ENCODE measurements at regions not wholly inside any gene's neighbourhood (a gene's known extent, or its start where the extent isn't known, plus 50 kb on each side); places are given as distances from the start of the nearest gene placed in this dataset.

DNA sequence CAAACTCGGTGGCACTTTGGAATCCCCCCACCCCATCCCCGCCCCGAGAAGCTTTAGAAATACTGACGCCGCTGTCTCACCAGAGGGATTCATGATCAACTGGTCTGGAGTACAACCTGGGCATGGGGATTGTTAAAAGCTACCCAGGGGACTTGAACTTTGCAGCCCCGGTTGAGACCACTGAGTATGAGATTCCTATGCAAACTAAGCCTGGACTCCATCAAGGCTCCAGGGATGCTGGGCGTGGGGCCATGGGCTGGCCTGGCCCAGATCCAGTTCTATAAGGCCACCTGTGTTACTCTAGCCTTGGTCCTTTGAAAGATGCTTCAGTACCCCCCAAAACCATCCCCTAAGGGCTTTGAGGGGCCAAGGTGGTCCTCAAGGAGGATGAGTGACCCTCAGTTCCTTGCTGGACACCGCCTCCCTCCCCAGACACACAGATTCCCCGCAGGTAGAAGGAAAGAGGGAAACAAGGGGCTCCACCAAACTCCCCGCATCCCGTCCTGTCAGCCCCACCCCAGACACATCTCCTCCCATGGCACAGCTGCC is 68.5 kb downstream of the MRPL36 start:
- in situ Hi-C loops (cut with HindIII; ENCODE audit: low sequenced_read_pairs), result no loop called here
- no peak for TF ChIP-seq CTCF (IDR thresholded peaks at IDR 0.05; ENCODE audit: low read depth, low read length)
- H3K4me3 ChIP-seq (ENCODE audit: low read depth, low read length), result no peak overlapping the region
- DNase-seq (ENCODE audit: low read depth, low spot score), result no peak

DNA sequence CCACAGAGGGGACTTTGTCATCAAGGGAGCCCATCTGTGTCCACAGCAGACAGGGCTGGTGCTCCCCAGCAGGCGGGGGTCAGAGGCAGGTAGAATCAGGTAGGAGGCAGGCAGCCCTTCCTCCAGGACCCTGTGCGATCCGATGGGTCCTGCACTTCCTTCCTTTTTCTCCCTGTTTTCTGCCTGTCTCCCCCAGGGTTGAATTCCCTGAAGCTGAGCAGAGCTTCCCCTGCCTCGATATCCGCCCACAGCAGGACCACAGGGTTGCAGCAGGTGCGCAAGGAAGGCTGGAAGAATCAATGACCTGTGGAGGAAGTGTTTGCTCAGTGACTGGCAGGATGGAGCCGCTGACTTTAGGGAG is 69.2 kb downstream of the MRPL36 start:
- in situ Hi-C loops (cut with HindIII; ENCODE audit: low sequenced_read_pairs), result no loop called here

GRCh38 chr5:1729641-1730486 is 69.8 kb downstream of the MRPL36 start:
- H3K4me3 ChIP-seq (ENCODE audit: low read depth, low read length), result no peak overlapping the region
- DNase-seq (ENCODE audit: low read depth, low spot score), result no peak
- no peak for TF ChIP-seq CTCF (IDR thresholded peaks at IDR 0.05; ENCODE audit: low read depth, low read length)
- in situ Hi-C loops (cut with HindIII; ENCODE audit: low sequenced_read_pairs), result no loop called here

More for the DNA sequence above, 69.2 kb downstream of the MRPL36 start:
- no peak for DNase-seq (ENCODE audit: low read depth, low spot score)
- TF ChIP-seq CTCF (IDR thresholded peaks at IDR 0.05; ENCODE audit: low read depth, low read length), result no peak
- no peak overlapping the region for H3K4me3 ChIP-seq (ENCODE audit: low read depth, low read length)

DNA sequence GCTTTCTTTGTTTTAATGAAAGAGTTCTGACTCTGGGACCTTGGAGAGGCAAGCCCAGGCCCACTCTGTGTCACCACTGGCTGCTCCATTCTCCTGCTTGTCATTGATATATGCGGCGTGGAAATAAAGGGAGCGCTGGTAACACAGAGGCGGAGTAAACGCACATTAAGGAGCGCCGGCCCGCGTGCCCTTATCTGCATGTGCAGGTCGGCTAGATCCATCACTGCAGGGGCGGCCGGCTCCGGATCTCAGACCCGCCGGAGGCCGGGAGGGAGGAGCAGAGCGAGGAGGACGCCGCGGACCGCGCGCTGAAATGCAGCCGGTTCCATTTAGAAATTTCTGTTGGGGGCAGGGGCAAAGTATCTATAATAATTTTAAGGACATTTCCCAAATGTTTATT is 70.8 kb downstream of the MRPL36 start:
- in situ Hi-C loops (cut with HindIII; ENCODE audit: low sequenced_read_pairs), result no loop called here
- DNase-seq (ENCODE audit: low read depth, low spot score), result no peak

GRCh38 chr5:1727571-1727970 is 72.1 kb downstream of the MRPL36 start:
- no peak overlapping the region for H3K4me3 ChIP-seq (ENCODE audit: low read depth, low read length)
- in situ Hi-C loops (cut with HindIII; ENCODE audit: low sequenced_read_pairs), result no loop called here
- DNase-seq (ENCODE audit: low read depth, low spot score), result no peak
- TF ChIP-seq CTCF (IDR thresholded peaks at IDR 0.05; ENCODE audit: low read depth, low read length), result no peak

More for the DNA sequence above, 70.8 kb downstream of the MRPL36 start:
- TF ChIP-seq CTCF (IDR thresholded peaks at IDR 0.05; ENCODE audit: low read depth, low read length), result no peak
- H3K4me3 ChIP-seq (ENCODE audit: low read depth, low read length), result no peak overlapping the region

GRCh38 chr5:1726956-1727355 is 72.7 kb downstream of the MRPL36 start:
- in situ Hi-C loops (cut with HindIII; ENCODE audit: low sequenced_read_pairs), result no loop called here
- TF ChIP-seq CTCF (IDR thresholded peaks at IDR 0.05; ENCODE audit: low read depth, low read length), result no peak
- no peak overlapping the region for H3K4me3 ChIP-seq (ENCODE audit: low read depth, low read length)
- DNase-seq (ENCODE audit: low read depth, low spot score), result no peak
